NB4 (cell line): ENCODE measurements at regions not wholly inside any gene's neighbourhood (a gene's known extent, or its start where the extent isn't known, plus 50 kb on each side); places are given as distances from the start of the nearest gene placed in this dataset.

ENCODE experiments used
- POLR2A ChIP-seq: IDR thresholded peaks from 2 replicates; pipeline ENCODE4 v1.6.1; 2011; ENCODE audit warnings: mild to moderate bottlenecking; ENCODE audit not compliant: insufficient read length; ENCODE audit errors: extremely low read depth
- TF ChIP-seq, protein P1 (sequence below): IDR thresholded peaks from one replicate; pipeline ENCODE4 v1.5.1; 2012; ENCODE audit warnings: low read depth, low read length

GRCh38 chr1:78715181-78715661 lies 65.6 kb downstream of the IFI44 start:
- no peak for TF ChIP-seq POLR2A
- TF ChIP-seq, protein P1, sequence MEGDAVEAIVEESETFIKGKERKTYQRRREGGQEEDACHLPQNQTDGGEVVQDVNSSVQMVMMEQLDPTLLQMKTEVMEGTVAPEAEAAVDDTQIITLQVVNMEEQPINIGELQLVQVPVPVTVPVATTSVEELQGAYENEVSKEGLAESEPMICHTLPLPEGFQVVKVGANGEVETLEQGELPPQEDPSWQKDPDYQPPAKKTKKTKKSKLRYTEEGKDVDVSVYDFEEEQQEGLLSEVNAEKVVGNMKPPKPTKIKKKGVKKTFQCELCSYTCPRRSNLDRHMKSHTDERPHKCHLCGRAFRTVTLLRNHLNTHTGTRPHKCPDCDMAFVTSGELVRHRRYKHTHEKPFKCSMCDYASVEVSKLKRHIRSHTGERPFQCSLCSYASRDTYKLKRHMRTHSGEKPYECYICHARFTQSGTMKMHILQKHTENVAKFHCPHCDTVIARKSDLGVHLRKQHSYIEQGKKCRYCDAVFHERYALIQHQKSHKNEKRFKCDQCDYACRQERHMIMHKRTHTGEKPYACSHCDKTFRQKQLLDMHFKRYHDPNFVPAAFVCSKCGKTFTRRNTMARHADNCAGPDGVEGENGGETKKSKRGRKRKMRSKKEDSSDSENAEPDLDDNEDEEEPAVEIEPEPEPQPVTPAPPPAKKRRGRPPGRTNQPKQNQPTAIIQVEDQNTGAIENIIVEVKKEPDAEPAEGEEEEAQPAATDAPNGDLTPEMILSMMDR: no peak
